Esophagus muscularis mucosa (tissue), 4 donors: ENCODE measurements at regions not wholly inside any gene's neighbourhood (a gene's known extent, or its start where the extent isn't known, plus 50 kb on each side); places are given as distances from the start of the nearest gene placed in this dataset.

Source experiments
- DNase-seq: peaks from one replicate; pipeline ENCODE4 v3.0.0-alpha.2; 2017; ENCODE audit errors: extremely low spot score
- H3K27ac ChIP-seq, 4 donors: fragments of 200-600 bp; sonication (generic); replicated peaks in 1 of 4; 1 replicate in 3 of 4; 2 replicates in 1 of 4; pipeline ENCODE4 v1.5.1; 2016 to 2019; ENCODE audit warnings: mild to moderate bottlenecking in 1 of 4
- H3K27me3 ChIP-seq, 4 donors: fragments of 200-600 bp; sonication (generic); one replicate each; pipeline versions ENCODE4 v1.5.1 to v1.6.0; 2016 to 2019
- H3K36me3 ChIP-seq, 4 donors: fragments of 200-600 bp; sonication (generic); one replicate each; pipeline ENCODE4 v1.5.1; 2016 to 2019
- H3K4me1 ChIP-seq, 4 donors: fragments of 200-600 bp; sonication (generic); one replicate each; pipeline ENCODE4 v1.5.1; 2016 to 2019
- H3K4me3 ChIP-seq, 4 donors: fragments of 200-600 bp; sonication (generic); 1 replicate in 2 of 4; 2 replicates in 2 of 4; pipeline ENCODE4 v1.5.1; 2016 to 2019; ENCODE audit warnings: mild to moderate bottlenecking in 4 of 4, moderate library complexity in 1 of 4
- H3K9me3 ChIP-seq, 4 donors: fragments of 200-600 bp; sonication (generic); 1 replicate in 3 of 4; 2 replicates in 1 of 4; pipeline ENCODE4 v1.5.1; 2016 to 2019
- CTCF ChIP-seq, 3 experiments: fragments of 200-600 bp in 2 of 3; fragments of 450-650 bp in 1 of 3; sonication (generic) in 2 of 3; IDR thresholded peaks; one replicate each; pipeline ENCODE4 v1.5.1; 2017 to 2019; ENCODE audit warnings: antibody characterized with exemption in 3 of 3, mild to moderate bottlenecking in 2 of 3, moderate library complexity in 1 of 3
- EP300 ChIP-seq: sonication (generic); formaldehyde crosslinking; IDR thresholded peaks from one replicate; pipeline ENCODE4 v1.6.1; 2017; ENCODE audit warnings: antibody characterized with exemption
- POLR2A ChIP-seq: fragments of 450-650 bp; IDR thresholded peaks from one replicate; pipeline ENCODE4 v1.6.1; 2017; ENCODE audit warnings: antibody characterized with exemption, moderate library complexity, mild to moderate bottlenecking, low read depth
- POLR2AphosphoS5 ChIP-seq, 2 donors: sonication (generic); formaldehyde crosslinking; IDR thresholded peaks; one replicate each; pipeline ENCODE4 v1.6.1; 2017; ENCODE audit warnings: antibody characterized with exemption in 2 of 2
- WGBS: methylation state at CpG from one replicate; pipeline ENCODE4 v1.1.5; 2018; 5-methylcytosine and 5-hydroxymethylcytosine counted together
- intact Hi-C: fragments of 100-400 bp; cut with DNase I; formaldehyde crosslinking; loops from one replicate; pipeline ENCODE4 v1.15.1; 2023

DNA sequence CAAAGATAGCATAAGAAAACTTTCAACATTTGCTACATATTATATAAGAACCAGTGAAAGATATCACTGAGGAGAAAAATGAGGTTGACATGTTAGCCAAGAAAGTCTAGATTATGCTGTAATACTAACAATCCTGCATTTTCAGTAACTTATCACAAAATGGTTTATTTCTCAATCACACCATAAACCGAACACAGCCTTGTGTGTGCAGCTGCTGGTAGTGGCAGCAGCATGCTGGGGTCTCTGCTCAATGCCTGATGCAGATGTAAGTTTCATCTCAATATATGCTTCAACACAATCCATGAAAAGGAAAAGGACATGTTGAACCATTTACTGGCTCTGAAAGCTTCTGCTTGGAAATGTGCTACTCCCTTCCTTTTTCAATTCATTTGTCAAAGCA, 376.3 kb downstream of the GPD2 start:
- Histone ChIP-seq H3K4me3 (no peak overlapping the region), H3K27me3 (no peaks in the 10 kb centered on the region), H3K9me3 (no peaks in the 10 kb centered on the region), H3K4me1 (no peaks in the 10 kb centered on the region), H3K27ac (no peak overlapping the region), H3K36me3 (no peaks in the 10 kb centered on the region)
- 94% methylated on average over 1 of the region's 1 CpG for WGBS
- intact Hi-C loops = no loop called here
- no peak for TF ChIP-seq POLR2AphosphoS5 (IDR thresholded peaks at IDR 0.05)
- no peak for TF ChIP-seq POLR2A
- TF ChIP-seq CTCF (IDR thresholded peaks at IDR 0.05) = no peak
- no peak for TF ChIP-seq EP300
- no peak for DNase-seq

GRCh38 chr2:156817430-156817829, 381.3 kb downstream of the GPD2 start:
- intact Hi-C loops = no loop called here
- no peak overlapping the region for H3K4me3 ChIP-seq
- H3K9me3 ChIP-seq = no peaks in the 10 kb centered on the region
- no peak overlapping the region for H3K27ac ChIP-seq
- H3K4me1 ChIP-seq = peaks cover 0 to 11% (median 0%) of the 10 kb centered on the region in 4 donors
- no peak for DNase-seq
- WGBS = 86% methylated on average over 1 of the region's 1 CpG
- H3K27me3 ChIP-seq = no peaks in the 10 kb centered on the region
- no peaks in the 10 kb centered on the region for H3K36me3 ChIP-seq
- TF ChIP-seq POLR2A = no peak
- no peak for TF ChIP-seq POLR2AphosphoS5 (IDR thresholded peaks at IDR 0.05)
- TF ChIP-seq CTCF (IDR thresholded peaks at IDR 0.05) = no peak
- no peak for TF ChIP-seq EP300

- no peak for DNase-seq
- no peaks in the 10 kb centered on the region for H3K9me3 ChIP-seq
- no peak overlapping the region for H3K27ac ChIP-seq
- H3K36me3 ChIP-seq = no peaks in the 10 kb centered on the region
- no peak overlapping the region for H3K4me3 ChIP-seq
- TF ChIP-seq POLR2A = no peak
- no peak for TF ChIP-seq CTCF (IDR thresholded peaks at IDR 0.05)
- no peak for TF ChIP-seq EP300
- TF ChIP-seq POLR2AphosphoS5 (IDR thresholded peaks at IDR 0.05) = no peak
- peaks cover 0 to 11% (median 0%) of the 10 kb centered on the region in 4 donors for H3K4me1 ChIP-seq
- WGBS = 85% methylated on average over 6 of the region's 6 CpGs
- intact Hi-C loops = no loop called here
- no peaks in the 10 kb centered on the region for H3K27me3 ChIP-seq
These were observed 382.0 kb downstream of the GPD2 start for GRCh38 chr2:156818221-156818620.

- DNase-seq = no peak
- Histone ChIP-seq H3K9me3 (no peaks in the 10 kb centered on the region), H3K4me1 (peaks cover 0 to 11% (median 0%) of the 10 kb centered on the region in 4 donors), H3K27ac (no peak overlapping the region), H3K27me3 (no peaks in the 10 kb centered on the region), H3K4me3 (no peak overlapping the region), H3K36me3 (no peaks in the 10 kb centered on the region)
- intact Hi-C loops = no loop called here
- WGBS = 41% methylated on average over 3 of the region's 3 CpGs
- TF ChIP-seq EP300 (no peak), POLR2A (no peak), POLR2AphosphoS5 (IDR thresholded peaks at IDR 0.05) (no peak), CTCF (IDR thresholded peaks at IDR 0.05) (no peak)
These were observed 382.8 kb downstream of the GPD2 start for GRCh38 chr2:156818944-156819343.

DNA sequence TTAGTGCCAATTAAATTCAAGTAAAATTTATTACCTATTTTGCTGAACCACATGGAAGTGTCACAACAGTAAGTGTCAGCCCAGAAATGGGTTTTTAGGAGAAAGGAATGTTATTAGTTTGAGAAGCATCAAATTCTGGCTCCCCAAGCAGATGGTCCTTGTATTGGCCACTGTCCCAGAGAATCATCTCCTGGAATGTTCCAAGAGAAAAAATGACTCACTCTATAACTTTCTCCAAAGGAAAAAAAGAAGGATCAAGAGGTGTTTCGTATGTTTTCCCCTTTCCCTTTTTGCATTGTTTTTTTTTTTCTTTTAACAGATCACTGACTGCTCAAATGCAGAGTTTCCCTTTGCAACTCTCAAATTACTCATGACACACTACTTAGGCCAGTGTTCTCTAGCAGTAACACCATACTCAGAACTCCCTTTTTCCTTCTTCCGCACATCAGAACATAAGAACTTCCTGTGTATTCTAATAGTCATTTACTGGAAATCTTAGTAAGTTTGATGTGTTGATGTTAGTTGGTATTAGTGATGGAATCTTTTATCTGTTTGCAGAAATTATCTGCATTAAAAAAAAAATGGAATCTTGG, 390.3 kb downstream of the GPD2 start:
- TF ChIP-seq POLR2AphosphoS5 (IDR thresholded peaks at IDR 0.05) = peak in 1 of 2 donors; percentile 43
- TF ChIP-seq EP300 = no peak
- Histone ChIP-seq H3K27ac (peak overlapping the region in 2 of 4 donors; percentile 38 to 47), H3K36me3 (no peaks in the 10 kb centered on the region), H3K9me3 (no peaks in the 10 kb centered on the region), H3K4me3 (no peak overlapping the region), H3K27me3 (no peaks in the 10 kb centered on the region), H3K4me1 (peaks cover 0 to 14% (median 11%) of the 10 kb centered on the region in 4 donors)
- intact Hi-C loops = no loop called here
- DNase-seq = no peak
- 37% methylated on average over 2 of the region's 2 CpGs for WGBS
